K562 (cell line): ENCODE measurements at regions not wholly inside any gene's neighbourhood (a gene's known extent, or its start where the extent isn't known, plus 50 kb on each side); places are given as distances from the start of the nearest gene placed in this dataset.

ENCODE experiments used
- CTCF ChIP-seq, 3 experiments: IDR thresholded peaks in 2 of 3; conservative IDR thresholded peaks in 1 of 3; 2 replicates each; pipeline ENCODE4 v1.5.1; 2011 to 2012; ENCODE audit warnings: low read length in 3 of 3, mild to moderate bottlenecking in 3 of 3, control low read depth in 2 of 3, improper control_type of control experiment in 1 of 3, inconsistent platforms in 1 of 3, low read depth in 1 of 3, mixed read lengths in 1 of 3, moderate library complexity in 1 of 3; ENCODE audit not compliant: insufficient read depth in 2 of 3
- SMARCA4 ChIP-seq: fragments of 450-650 bp; IDR thresholded peaks from 2 replicates; pipeline ENCODE4 v1.6.1; 2016
- ZNF184 ChIP-seq: sonication (generic); formaldehyde crosslinking; IDR thresholded peaks from 2 replicates; pipeline ENCODE4 v1.5.0; 2020; ENCODE audit warnings: missing genetic modification reagents

GRCh38 chr5:13472842-13473241 lies 471.6 kb downstream of the DNAH5 start:
- TF ChIP-seq CTCF (IDR thresholded peaks at IDR 0.05 in 2 of 3, conservative IDR thresholded peaks at IDR 0.05 in 1 of 3; ENCODE audit: insufficient read depth in 2 of 3, low read depth in 1 of 3, low read length in 3 of 3) (no peak), ZNF184 (no peak), SMARCA4 (no peak)
